Transverse colon (tissue), 4 donors: ENCODE measurements at regions not wholly inside any gene's neighbourhood (a gene's known extent, or its start where the extent isn't known, plus 50 kb on each side); places are given as distances from the start of the nearest gene placed in this dataset.
A peak's percentile ranks its signal among the peaks of the same experiment; 100 is the strongest.

Experiments used
- DNase-seq: peaks from one replicate; pipeline ENCODE4 v3.0.0-alpha.2; 2019
- H3K27ac ChIP-seq, 4 donors: fragments of 200-600 bp; sonication (generic); 2 replicates each; pipeline ENCODE4 v1.5.1; 2016 to 2018; ENCODE audit warnings: inconsistent platforms in 4 of 4
- H3K27me3 ChIP-seq: fragments of 200-600 bp; sonication (generic); 2 replicates; pipeline ENCODE4 v1.5.1; 2017; ENCODE audit warnings: inconsistent platforms
- H3K36me3 ChIP-seq, 4 donors: fragments of 200-600 bp; sonication (generic); 2 replicates each; pipeline ENCODE4 v1.5.1; 2017 to 2019; ENCODE audit warnings: inconsistent platforms in 4 of 4
- H3K4me1 ChIP-seq, 4 donors: fragments of 200-600 bp; sonication (generic); 2 replicates each; pipeline ENCODE4 v1.5.1; 2017 to 2020; ENCODE audit warnings: inconsistent platforms in 4 of 4
- H3K4me3 ChIP-seq, 4 donors: fragments of 200-600 bp; sonication (generic); 1 replicate in 1 of 4; 2 replicates in 3 of 4; pipeline versions ENCODE4 v1.5.1 to v1.6.1; 2017 to 2019; ENCODE audit warnings: inconsistent platforms in 4 of 4
- H3K9me3 ChIP-seq, 2 donors: fragments of 200-600 bp; sonication (generic); 2 replicates each; pipeline ENCODE4 v1.5.1; 2017 to 2019; ENCODE audit warnings: inconsistent platforms in 2 of 2
- CTCF ChIP-seq, 5 experiments: fragments of 200-600 bp in 3 of 5; fragments of 450-650 bp in 2 of 5; sonication (generic) in 3 of 5; IDR thresholded peaks; 1 replicate in 2 of 5; 2 replicates in 3 of 5; pipeline ENCODE4 v1.5.1; 2016 to 2017; ENCODE audit warnings: antibody characterized with exemption in 5 of 5, inconsistent platforms in 3 of 5, mild to moderate bottlenecking in 2 of 5, moderate library complexity in 1 of 5
- EP300 ChIP-seq: sonication (generic); formaldehyde crosslinking; IDR thresholded peaks from one replicate; pipeline ENCODE4 v1.6.1; 2017; ENCODE audit warnings: antibody characterized with exemption, low read depth
- POLR2A ChIP-seq: fragments of 450-650 bp; IDR thresholded peaks from one replicate; pipeline ENCODE4 v1.6.1; 2016; ENCODE audit warnings: antibody characterized with exemption, mild to moderate bottlenecking, moderate library complexity
- POLR2AphosphoS5 ChIP-seq, 3 donors: sonication (generic); formaldehyde crosslinking; IDR thresholded peaks; one replicate each; pipeline ENCODE4 v1.6.1; 2016; ENCODE audit warnings: antibody characterized with exemption in 3 of 3
- WGBS, 2 donors: methylation state at CpG; one replicate each; pipeline ENCODE4 v1.1.5; 2018; ENCODE audit warnings: low coverage in 1 of 2; 5-methylcytosine and 5-hydroxymethylcytosine counted together
- in situ Hi-C, 4 donors: fragments of 200-750 bp; cut with MboI; loops; one replicate each; pipeline versions ENCODE4 v1.15.0 to v1.15.1; 2017; ENCODE audit warnings: low sequenced_read_pairs in 3 of 4, low pct_ligation_motif_present in 1 of 4, low pct_unique_long_range_greater_than_20kb in 1 of 4
- intact Hi-C: fragments of 100-400 bp; cut with DNase I; formaldehyde crosslinking; loops from one replicate; pipeline ENCODE4 v1.15.1; 2023; ENCODE audit warnings: low total_unique reads

- no peaks in the 10 kb centered on the region for H3K4me1 ChIP-seq
- no peak overlapping the region for H3K27ac ChIP-seq
- DNase-seq, result no peak
- 78 to 79% methylated on average over 3 to 4 of the region's 4 CpGs for WGBS, 2 donors
- in situ Hi-C loops, result no loop called here
- intact Hi-C loops, result loop anchor here (5.0 kb wide), 1 partner anchor 701 kb away; no protein-coding TSS in a partner anchor
- TF ChIP-seq POLR2A (no peak), POLR2AphosphoS5 (IDR thresholded peaks at IDR 0.05) (no peak), CTCF (IDR thresholded peaks at IDR 0.05) (no peak), EP300 (no peak)
- no peaks in the 10 kb centered on the region for H3K36me3 ChIP-seq
- no peaks in the 10 kb centered on the region for H3K9me3 ChIP-seq
- no peaks in the 10 kb centered on the region for H3K27me3 ChIP-seq
- H3K4me3 ChIP-seq, result no peak overlapping the region
Measured at GRCh38 chr11:30133281-30133680, 97.5 kb upstream of the FSHB start.

GRCh38 chr11:30143098-30143705 lies 87.6 kb upstream of the FSHB start:
- TF ChIP-seq POLR2A (no peak), CTCF (IDR thresholded peaks at IDR 0.05) (peak; percentile 33 to 68 (median 54))
- in situ Hi-C loops, result no loop called here
- no peak overlapping the region for H3K4me3 ChIP-seq
- no peaks in the 10 kb centered on the region for H3K27me3 ChIP-seq
- WGBS, 2 donors, result 34 to 42% methylated on average over 3 of the region's 3 CpGs
- H3K36me3 ChIP-seq, result no peaks in the 10 kb centered on the region
- no peak overlapping the region for H3K27ac ChIP-seq
- H3K4me1 ChIP-seq, result no peaks in the 10 kb centered on the region
- no peaks in the 10 kb centered on the region for H3K9me3 ChIP-seq
- intact Hi-C loops, result no loop called here
- DNase-seq, result no peak

DNA sequence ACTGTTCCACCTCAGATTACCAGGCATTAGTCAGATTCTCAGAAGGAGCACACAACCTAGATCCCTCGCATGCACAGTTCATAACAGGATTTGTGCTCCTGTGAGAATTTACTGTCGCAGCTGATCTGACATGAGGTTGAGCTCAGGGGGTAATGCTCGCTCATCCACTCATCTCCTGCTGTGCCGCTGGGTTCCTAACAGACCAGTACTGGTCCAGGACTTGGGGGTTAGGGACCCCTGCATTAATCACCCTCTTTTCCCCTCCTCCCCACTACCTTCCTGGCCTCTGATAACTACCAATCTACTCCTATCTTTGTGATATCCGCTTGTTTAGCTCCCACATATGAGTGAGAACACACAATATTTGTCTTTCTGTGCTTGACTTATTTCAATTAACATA lies 83.5 kb upstream of the FSHB start:
- WGBS, 2 donors, result 81 to 88% methylated on average over 4 to 5 of the region's 5 CpGs
- no peak overlapping the region for H3K27ac ChIP-seq
- in situ Hi-C loops (no loop called here), intact Hi-C loops (no loop called here)
- DNase-seq, result no peak
- H3K4me3 ChIP-seq, result no peak overlapping the region
- H3K4me1 ChIP-seq, result no peaks in the 10 kb centered on the region
- H3K27me3 ChIP-seq, result no peaks in the 10 kb centered on the region
- no peak for TF ChIP-seq POLR2A
- no peak for TF ChIP-seq CTCF (IDR thresholded peaks at IDR 0.05)
- TF ChIP-seq EP300, result no peak
- TF ChIP-seq POLR2AphosphoS5 (IDR thresholded peaks at IDR 0.05), result no peak
- H3K36me3 ChIP-seq, result no peaks in the 10 kb centered on the region
- H3K9me3 ChIP-seq, result no peaks in the 10 kb centered on the region

DNA sequence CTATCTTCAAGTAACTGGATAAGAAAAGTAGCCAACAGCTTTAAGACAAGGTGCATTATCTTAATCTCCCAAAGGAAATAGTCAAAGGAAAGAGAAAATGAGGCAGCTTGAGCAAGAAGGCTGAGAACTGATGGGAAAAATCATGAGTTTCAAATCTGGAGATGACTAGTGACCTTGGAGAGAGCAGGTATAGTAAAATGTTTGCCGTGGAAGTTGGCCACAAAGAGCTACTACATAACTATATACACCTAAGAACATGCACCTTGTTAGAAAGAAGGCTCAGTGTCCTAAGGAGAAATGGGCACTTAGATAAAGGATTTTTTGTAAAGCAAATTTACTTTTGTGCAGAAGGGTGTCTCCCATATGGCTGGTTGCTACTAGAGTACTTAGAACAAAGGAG lies 80.8 kb upstream of the FSHB start:
- intact Hi-C loops, result no loop called here
- H3K27me3 ChIP-seq, result no peaks in the 10 kb centered on the region
- H3K4me1 ChIP-seq, result no peaks in the 10 kb centered on the region
- H3K27ac ChIP-seq, result no peak overlapping the region
- no peak overlapping the region for H3K4me3 ChIP-seq
- WGBS, 2 donors, result 81% methylated on average over 1 of the region's 1 CpG; no CpG with 5 or more reads in 1 of the 2 donors
- in situ Hi-C loops, result no loop called here
- no peaks in the 10 kb centered on the region for H3K9me3 ChIP-seq
- DNase-seq, result no peak
- H3K36me3 ChIP-seq, result no peaks in the 10 kb centered on the region
- TF ChIP-seq CTCF (IDR thresholded peaks at IDR 0.05) (no peak), EP300 (no peak), POLR2AphosphoS5 (IDR thresholded peaks at IDR 0.05) (no peak), POLR2A (no peak)
